ENCODE measurements at regions not wholly inside any gene's neighbourhood (a gene's known extent, or its start where the extent isn't known, plus 50 kb on each side); places are given as distances from the start of the nearest gene placed in this dataset.
"Not testable (repeated sequence)": the region's sequence is repeated elsewhere in the genome, so short reads cannot be mapped to it uniquely, and the experiment has no call there.

DNA sequence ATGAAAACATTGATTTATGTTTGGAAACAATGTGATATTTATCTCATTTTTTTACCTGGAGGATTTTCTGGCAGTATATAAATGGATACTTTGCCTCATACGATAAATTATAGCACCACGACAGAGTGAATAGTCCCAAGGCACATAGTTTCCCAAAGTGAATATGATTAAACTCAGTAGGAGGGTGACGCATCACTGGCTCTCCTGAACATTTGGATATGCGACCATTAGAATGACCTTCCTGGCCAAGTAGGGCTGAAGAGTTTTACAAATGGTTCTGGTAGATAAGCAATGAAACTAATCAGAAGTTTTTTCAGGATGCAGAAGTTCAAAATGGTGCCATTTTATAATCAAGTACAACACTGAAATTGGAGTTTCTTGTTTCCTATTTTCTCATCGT, 397.7 kb downstream of the AASDHPPT start:
- DNase-seq, result no peak
- intact Hi-C loops (cut with DNase I), result no loop called here

DNA sequence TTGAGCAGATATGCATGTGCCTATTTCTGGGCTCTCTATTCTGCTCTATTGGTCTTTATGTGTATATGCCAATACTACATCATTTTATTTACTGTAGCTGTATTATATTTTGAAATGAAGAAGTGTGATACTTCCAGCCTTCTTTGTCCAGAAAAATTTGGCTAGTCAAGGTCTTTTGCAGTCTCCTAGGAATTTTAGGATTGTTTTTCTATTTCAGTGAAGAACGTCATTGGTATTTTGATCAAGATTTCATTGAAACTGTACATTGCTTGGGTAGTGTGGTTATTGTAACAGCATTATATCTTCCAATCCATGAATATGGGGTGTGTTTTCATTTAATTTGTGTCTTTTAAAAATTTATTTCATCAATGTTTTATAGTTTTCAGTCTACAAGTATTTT, 400.3 kb downstream of the AASDHPPT start:
- no peak for DNase-seq
- intact Hi-C loops (cut with DNase I), result no loop called here

GRCh38 chr11:106479646-106480045, 402.2 kb downstream of the AASDHPPT start:
- intact Hi-C loops (cut with DNase I), result no loop called here
- DNase-seq, result no peak

DNA sequence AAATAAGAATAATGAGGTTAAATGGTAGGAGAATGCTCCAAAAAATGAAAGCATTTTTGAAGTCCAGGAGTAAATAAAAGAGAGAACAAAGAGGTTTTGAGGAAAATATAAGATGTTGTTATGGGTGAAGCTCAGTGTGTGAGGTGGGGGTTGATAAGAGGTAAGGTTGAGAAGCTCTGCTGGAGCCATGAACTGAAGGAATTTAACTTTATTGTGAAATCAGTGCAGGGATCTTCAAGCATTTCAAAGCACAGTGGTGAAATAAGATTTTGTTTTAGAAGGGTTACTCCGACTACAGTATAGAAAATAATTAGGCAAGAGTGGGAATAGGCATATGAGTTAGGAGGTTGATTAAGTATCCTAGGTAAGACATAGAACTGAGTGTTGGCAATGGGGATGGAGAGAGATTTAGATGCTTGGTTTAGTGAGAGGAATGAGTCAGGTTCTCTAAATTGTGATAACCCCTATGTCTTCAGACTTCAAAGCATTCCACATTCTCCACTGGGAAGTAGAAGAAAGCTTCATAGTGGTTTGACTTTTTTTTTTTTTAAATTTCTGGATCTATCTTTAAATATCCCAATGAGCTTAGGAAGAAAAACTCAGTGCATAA, 403.2 kb downstream of the AASDHPPT start:
- no peak for DNase-seq
- intact Hi-C loops (cut with DNase I), result no loop called here

DNA sequence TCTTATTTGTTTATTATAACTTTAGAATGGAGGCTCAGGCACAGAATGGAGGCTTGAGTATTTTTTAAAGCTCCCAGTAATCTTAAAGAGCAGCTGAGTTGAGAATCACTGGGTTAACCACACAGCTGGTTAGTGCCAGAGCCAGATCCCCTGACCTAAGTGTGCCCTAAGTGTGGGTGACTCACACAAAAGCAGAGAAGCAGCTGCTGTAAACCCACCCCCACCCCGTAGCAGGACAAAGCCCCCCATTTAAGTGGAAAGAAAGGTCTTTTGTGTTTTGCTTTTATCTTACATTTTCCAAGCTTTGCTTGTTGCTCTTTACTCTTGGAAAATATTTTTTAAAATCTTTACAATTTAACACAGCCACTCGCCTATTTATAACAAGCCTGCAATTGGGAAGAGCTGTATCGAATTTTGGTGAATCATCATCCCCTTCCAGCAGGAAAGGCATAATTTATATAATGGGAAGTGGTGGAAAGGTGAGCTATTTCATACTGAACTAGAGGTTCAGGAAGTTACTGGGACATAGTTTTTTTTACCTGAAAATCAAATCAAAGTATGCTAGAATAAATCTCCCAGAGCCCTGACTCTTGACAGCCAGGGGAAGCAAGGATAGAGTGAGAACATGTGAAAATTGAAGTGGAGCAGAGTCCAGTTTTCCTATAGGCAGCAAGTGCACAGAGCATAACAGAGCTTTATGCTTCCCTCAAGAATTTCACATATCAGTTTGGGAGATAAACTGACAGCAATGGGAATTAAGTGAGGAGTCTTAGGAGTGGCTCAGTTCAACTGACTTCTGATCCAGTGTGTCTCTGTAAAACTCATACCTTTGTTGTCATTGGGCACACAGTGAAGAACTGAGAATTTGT, 405.7 kb downstream of the AASDHPPT start:
- intact Hi-C loops (cut with DNase I), result no loop called here
- peak in 4 of 10 donors; percentile 13 to 81 (median 28) for DNase-seq

- no peak for DNase-seq
- intact Hi-C loops (cut with DNase I), result no loop called here
These were observed 414.3 kb downstream of the AASDHPPT start for GRCh38 chr11:106491751-106492150.

DNA sequence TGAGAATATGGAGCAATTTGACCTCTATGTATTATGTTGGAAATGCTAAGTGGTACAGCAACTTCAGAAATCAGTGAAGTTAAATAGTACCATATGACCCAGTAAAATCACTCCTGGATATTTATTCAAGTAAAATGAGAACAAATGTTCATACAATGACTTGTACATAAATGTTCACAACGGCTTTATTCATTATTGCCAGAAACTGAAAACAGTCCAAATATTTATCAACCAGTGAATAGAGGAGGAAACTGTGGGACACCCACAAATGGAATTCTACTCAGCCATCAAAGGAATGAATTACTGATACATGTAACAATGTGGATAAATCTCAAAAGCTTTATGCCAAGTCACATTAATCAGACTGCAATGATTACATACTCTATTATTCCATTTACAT, 416.3 kb downstream of the AASDHPPT start:
- intact Hi-C loops (cut with DNase I), result no loop called here
- DNase-seq, result no peak

DNA sequence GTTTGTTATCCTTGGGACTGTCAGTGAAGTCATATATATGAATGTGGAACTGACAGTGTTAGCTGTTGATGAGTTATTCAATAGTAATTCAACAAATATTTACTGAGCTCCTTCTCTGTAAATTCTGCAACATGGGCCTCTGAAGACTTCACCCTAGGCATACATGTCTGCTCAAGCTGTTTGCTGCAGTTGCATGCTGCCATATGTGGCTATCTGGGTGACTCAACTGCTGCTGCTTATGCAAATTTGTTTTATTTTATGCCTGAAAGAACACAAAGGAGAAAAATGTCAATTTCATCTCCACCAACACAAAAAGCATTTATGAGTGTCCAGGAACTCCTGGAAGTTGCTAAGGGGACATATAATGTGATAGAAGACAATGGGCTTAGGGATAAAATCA, 417.6 kb downstream of the AASDHPPT start:
- intact Hi-C loops (cut with DNase I), result no loop called here
- DNase-seq, result peak in 2 of 10 donors; percentile 8 to 33

DNA sequence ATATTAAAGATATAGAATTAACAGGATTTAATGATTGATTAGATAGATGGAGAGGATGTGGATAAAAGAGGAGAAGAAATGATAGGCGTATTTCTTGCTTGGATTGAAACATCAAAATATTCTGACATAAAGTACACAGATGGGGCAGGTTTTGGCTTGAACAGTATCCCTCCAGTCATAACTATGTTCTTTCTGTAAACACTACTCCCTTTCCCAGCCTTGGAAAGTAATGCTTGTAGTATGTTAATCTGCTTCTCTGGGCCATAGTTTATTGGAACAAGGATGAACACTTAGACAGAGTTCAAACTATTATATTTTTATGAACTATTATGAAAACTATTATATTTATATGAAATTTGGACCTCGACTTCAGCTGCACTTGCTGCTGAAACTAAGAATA, 419.2 kb downstream of the AASDHPPT start:
- no peak for DNase-seq
- intact Hi-C loops (cut with DNase I), result no loop called here

GRCh38 chr11:106497321-106497720, 419.9 kb downstream of the AASDHPPT start:
- DNase-seq, result peak in 2 of 10 donors; percentile 34 to 39
- intact Hi-C loops (cut with DNase I), result no loop called here

GRCh38 chr11:106497822-106498221, 420.4 kb downstream of the AASDHPPT start:
- intact Hi-C loops (cut with DNase I), result no loop called here
- no peak for DNase-seq

GRCh38 chr11:106503901-106504300, 426.4 kb downstream of the AASDHPPT start:
- DNase-seq, result no peak
- intact Hi-C loops (cut with DNase I), result no loop called here

DNA sequence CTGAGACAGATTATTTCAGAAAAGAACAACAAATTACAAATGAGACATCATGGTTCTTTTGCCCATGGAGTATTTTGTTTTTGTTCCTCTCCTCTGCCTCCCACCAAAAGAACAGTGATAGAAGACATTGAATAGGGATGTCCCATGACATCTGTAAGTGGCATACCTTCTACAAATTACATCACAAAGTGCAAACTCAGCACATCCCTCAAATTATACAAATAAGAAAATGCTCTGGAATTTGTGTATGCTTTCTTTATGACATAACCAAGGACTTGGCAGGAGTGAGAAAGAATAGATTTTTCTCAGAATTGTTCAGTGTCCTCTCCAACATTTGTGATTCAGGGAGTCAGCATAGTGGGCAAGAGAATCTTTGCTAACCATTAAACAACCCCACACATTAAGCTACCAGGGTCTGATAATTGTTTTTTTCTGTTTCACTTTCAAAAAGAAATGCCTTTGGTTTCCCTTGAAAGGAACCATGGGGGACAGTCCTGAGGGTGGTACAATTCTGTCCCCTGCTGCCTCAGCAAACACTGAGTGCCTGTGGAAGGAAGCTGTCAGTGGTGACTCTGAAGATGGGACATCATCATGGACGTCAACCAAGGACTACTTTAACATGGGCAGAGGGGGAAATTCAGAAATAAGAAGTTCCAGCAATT, 430.3 kb downstream of the AASDHPPT start:
- intact Hi-C loops (cut with DNase I), result no loop called here

DNA sequence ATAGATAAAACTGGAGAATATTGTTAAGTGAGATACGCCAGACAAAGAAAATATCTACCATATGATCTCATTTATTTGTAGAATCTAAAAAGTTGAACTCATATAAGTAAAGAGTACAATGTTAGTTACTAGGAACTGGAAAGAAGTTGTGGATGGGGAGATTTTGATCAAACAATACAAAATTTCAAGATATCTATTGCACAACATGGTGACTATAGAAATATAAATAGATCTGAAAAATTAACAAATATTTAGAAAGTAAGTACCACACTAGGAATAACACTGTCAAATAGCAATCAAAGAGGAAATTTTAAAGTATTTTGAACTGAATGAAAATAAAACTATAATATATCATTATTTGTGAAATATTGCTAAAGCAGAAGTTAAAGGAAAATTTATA, 437.2 kb downstream of the AASDHPPT start:
- no peak for DNase-seq
- intact Hi-C loops (cut with DNase I), result no loop called here

More for the DNA sequence above, 430.3 kb downstream of the AASDHPPT start:
- no peak for DNase-seq

- DNase-seq, result no peak
These were observed 440.0 kb downstream of the AASDHPPT start for GRCh38 chr11:106517426-106517825.

DNA sequence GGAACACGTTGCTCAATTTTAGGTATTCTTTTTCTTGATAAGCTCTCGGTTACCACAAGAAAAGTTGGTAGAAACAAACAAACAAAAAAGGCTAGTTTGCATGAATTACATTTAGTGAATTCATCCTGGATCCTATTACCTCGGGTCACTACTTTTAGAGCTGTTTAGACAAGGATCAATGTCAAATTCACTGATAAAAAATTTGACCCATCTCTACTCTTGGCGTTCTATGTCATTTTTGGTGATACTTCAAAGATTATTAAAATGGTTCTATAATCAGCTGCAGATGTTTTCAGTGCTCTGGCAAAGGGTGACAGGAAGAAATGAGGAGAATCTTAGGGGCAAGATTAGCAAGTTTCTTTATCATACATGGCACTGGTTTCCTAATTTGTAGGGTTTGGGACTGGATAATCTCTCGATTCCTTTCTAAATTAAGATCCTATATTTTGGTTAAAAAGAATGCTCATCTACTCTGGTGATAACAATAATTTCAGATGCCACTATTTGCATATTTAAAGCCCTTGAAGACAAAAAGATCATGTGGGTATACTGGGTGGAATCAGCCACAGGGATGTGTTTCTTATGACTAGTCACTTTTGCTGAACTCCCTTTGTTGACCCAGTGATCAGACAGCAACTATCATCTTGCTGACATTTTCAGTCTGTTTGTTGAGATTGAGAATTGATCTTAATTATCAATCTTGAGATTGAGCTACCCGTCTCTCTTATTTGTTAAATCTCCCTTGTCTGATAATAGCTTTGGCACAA, 442.9 kb downstream of the AASDHPPT start:
- DNase-seq, result no peak
- intact Hi-C loops (cut with DNase I), result no loop called here

More at GRCh38 chr11:106517426-106517825, 440.0 kb downstream of the AASDHPPT start:
- intact Hi-C loops (cut with DNase I), result no loop called here

DNA sequence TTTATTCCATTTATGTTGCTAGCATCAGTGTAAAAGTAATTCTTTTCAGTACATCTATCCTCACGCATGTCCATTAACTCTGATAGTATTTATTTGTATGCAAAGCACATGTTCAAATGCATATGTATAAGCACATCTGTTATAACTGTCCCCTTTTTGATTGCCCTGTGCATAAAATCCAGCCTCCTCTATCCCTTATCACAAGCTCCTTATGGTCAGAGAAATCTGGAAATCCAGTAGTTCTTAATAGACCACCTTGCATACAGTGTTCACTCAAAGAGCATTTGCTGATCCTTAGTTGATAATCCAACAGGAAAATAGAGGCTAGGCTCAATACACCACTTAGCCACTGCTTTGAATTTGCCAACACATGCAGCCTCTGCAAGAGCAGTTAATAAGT, 443.5 kb downstream of the AASDHPPT start:
- intact Hi-C loops (cut with DNase I), result no loop called here
- no peak for DNase-seq

DNA sequence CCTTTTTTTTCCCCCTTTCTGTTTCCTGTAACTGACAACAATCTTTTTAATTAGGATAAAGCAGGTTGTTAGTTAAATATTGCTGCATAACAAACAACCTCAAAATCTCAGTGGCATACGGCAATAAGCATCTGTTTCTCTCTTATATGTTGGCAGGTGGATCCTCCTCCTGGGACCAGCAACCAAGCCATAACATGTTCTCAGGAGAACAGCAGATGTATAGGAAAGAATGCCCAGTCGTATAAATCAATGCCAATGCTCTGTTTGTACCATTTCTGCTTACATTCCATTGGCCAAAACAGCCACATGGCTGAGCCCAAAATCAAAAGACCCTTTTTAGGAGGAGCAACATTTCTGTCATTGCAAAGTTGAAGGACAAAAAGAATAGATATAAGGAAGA, 445.7 kb downstream of the AASDHPPT start:
- no peak for DNase-seq
- intact Hi-C loops (cut with DNase I), result no loop called here

DNA sequence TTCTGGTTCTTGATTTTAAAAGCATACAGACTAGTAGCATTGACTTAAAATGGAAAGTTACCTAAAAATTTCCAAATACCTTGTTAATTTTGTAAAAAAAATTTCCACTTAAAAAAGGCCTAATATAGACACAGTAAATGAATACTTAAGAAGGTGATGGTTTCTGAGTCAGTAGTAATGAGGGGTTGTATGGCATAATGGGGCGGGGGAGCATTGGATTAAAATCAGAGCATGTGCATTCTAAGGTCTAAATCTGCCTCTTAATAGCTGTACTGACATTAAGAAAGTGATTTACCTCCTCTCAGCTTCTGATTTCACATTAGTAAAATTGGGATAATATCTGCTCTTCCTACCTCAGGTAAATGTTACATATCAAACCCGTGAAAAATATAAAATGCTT, 446.5 kb downstream of the AASDHPPT start:
- intact Hi-C loops (cut with DNase I), result no loop called here

GRCh38 chr11:106524436-106524835, 447.0 kb downstream of the AASDHPPT start:
- no peak for DNase-seq
- intact Hi-C loops (cut with DNase I), result no loop called here

More for the DNA sequence above, 446.5 kb downstream of the AASDHPPT start:
- DNase-seq, result no peak

DNA sequence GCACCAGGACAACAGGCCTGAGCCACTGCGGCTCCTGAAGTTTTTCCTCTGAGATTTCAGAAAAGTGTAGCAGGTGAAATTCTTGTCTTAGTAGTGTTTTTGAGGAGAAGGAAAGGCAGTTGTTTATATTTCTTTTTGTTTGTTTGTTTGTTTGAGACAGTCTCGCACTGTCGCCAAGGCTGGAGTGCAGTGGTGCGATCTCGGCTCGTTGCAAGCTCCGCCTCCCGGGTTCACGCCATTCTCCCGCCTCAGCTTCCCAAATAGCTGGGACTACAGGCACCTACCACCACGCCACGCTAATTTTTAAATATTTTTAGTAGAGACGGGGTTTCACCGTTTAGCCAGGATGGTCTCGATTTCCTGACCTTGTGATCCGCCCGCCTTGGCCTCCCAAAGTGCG, 454.2 kb downstream of the AASDHPPT start:
- intact Hi-C loops (cut with DNase I), result not testable (repeated sequence)
- peak in 2 of 10 donors; percentile 39 to 54 for DNase-seq
